Ishikawa (cell line): ENCODE measurements at regions not wholly inside any gene's neighbourhood (a gene's known extent, or its start where the extent isn't known, plus 50 kb on each side); places are given as distances from the start of the nearest gene placed in this dataset.

ENCODE experiments used
- CEBPB ChIP-seq: IDR thresholded peaks from 2 replicates; pipeline ENCODE4 v1.6.1; 2012
- CREB1 ChIP-seq: IDR thresholded peaks from 2 replicates; pipeline ENCODE4 v1.6.1; 2012; ENCODE audit warnings: low read depth
- EGR1 ChIP-seq: IDR thresholded peaks from 2 replicates; pipeline ENCODE4 v1.6.1; 2012
- EP300 ChIP-seq: IDR thresholded peaks from 2 replicates; pipeline ENCODE4 v1.6.1; 2012; ENCODE audit warnings: borderline replicate concordance
- FOXM1 ChIP-seq: IDR thresholded peaks from 2 replicates; pipeline ENCODE4 v1.6.1; 2012; ENCODE audit warnings: low read depth, borderline replicate concordance
- MAX ChIP-seq: IDR thresholded peaks from 2 replicates; pipeline ENCODE4 v1.6.1; 2012
- NFIC ChIP-seq: IDR thresholded peaks from 2 replicates; pipeline ENCODE4 v1.6.1; 2012
- RAD21 ChIP-seq: IDR thresholded peaks from 2 replicates; pipeline ENCODE4 v1.6.1; 2012; ENCODE audit warnings: low read depth
- TAF1 ChIP-seq: IDR thresholded peaks from 2 replicates; pipeline ENCODE4 v1.6.1; 2012; ENCODE audit warnings: low read depth, mild to moderate bottlenecking
- TCF12 ChIP-seq: IDR thresholded peaks from 2 replicates; pipeline ENCODE4 v1.6.1; 2012; ENCODE audit warnings: low read depth
- TEAD4 ChIP-seq: IDR thresholded peaks from 2 replicates; pipeline ENCODE4 v1.6.1; 2012
- YY1 ChIP-seq: IDR thresholded peaks from 2 replicates; pipeline ENCODE4 v1.6.1; 2012; ENCODE audit warnings: low read depth
- ZBTB7A ChIP-seq: IDR thresholded peaks from 2 replicates; pipeline ENCODE4 v1.6.1; 2012; ENCODE audit warnings: low read depth
- TF ChIP-seq, protein P1 (sequence below): IDR thresholded peaks from 2 replicates; pipeline ENCODE4 v1.6.1; 2012
- TF ChIP-seq, protein P2 (sequence below): IDR thresholded peaks from 2 replicates; pipeline ENCODE4 v1.6.1; 2012; ENCODE audit warnings: low read depth, mild to moderate bottlenecking

DNA sequence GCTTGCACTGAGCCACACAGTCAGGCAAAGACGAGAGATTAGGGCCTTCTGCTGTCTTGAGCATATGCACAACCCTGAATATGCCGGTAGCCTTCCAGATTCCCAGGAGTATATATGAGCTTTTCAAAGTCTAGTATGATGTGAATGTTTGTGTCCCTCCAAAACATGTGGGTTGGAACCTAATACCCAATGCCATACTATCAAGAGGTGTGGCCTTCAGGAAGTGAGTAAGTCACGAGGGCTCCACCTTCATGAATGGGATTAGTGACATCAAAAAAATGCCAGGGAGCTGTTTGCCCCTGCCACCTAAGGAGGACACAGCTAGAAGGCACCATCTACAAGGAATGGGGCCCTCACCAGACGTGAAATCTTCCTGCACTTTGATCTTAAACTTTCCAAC is 105.2 kb downstream of the CH25H start:
- no peak for TF ChIP-seq TCF12
- TF ChIP-seq, protein P1, sequence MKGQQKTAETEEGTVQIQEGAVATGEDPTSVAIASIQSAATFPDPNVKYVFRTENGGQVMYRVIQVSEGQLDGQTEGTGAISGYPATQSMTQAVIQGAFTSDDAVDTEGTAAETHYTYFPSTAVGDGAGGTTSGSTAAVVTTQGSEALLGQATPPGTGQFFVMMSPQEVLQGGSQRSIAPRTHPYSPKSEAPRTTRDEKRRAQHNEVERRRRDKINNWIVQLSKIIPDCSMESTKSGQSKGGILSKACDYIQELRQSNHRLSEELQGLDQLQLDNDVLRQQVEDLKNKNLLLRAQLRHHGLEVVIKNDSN: peak; percentile 45; the same call in 1 of the 2 replicates

- no peak for TF ChIP-seq YY1
- TF ChIP-seq, protein P1: no peak
- no peak for TF ChIP-seq EGR1
- TF ChIP-seq TAF1: no peak
- TF ChIP-seq NFIC: no peak
- no peak for TF ChIP-seq MAX
Measured at GRCh38 chr10:89100680-89101079, 106.4 kb downstream of the CH25H start.

DNA sequence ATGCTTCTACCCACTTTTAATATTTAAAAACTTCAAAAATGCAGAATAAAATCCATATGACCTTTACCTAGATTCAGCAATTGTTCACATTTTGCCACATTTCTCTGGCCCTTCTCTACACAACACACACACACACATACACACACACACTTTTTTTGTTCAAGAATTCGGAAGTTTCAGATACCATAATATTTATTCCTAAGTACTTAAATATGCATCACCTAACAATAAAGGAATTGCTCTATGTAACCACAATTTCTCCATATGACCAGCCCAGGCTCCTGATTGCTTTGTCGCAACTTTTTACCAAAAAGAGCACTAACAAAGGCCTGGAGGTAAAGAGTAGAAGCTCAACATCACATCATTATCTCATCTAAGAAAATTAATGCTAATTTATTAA is 106.6 kb downstream of the FAS start:
- TF ChIP-seq EGR1 (no peak), CEBPB (no peak), TEAD4 (no peak), TCF12 (no peak), NFIC (no peak), EP300 (no peak), RAD21 (no peak), YY1 (no peak), MAX (no peak), FOXM1 (no peak)

DNA sequence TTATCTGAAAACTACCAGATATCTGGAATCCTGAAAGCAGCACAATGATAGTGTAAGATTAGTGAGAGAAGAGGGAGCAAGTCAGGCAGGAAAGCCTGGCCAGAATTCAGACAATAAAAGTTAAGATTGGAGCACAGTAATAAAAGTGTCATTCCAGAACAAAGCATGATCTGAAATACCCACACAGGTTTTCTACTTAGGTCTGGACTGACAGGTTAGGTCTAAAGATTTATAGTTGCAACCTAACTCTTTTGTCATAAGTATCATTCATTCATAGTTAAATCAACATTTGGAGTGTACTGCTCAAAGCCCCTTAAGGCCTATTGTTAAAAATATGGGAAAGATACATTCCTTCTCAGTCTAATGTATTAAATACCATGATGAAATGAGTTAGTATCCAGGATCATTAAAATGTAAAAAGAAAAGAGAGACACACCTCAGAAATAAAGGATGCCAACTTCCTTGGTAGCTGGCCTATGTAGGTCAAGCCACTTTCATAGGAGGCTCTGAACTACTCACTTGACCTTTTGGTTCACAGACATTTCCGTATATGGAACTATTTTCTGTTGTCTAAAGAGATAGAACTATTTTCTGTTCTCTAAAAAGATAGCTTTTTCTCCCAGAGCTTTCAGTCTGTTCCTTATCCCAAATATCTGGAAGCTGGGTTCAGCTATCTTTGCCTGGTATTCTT is 105.2 kb downstream of the FAS start:
- TF ChIP-seq, protein P1: no peak
- no peak for TF ChIP-seq EGR1
- TF ChIP-seq EP300: no peak
- TF ChIP-seq CEBPB: no peak
- no peak for TF ChIP-seq YY1
- no peak for TF ChIP-seq TAF1
- no peak for TF ChIP-seq NFIC

- TF ChIP-seq EGR1: no peak
- no peak for TF ChIP-seq TCF12
- TF ChIP-seq ZBTB7A: no peak
- TF ChIP-seq TEAD4: no peak
- TF ChIP-seq CEBPB: no peak
- no peak for TF ChIP-seq MAX
- no peak for TF ChIP-seq CREB1
- TF ChIP-seq NFIC: no peak
- TF ChIP-seq, protein P2, sequence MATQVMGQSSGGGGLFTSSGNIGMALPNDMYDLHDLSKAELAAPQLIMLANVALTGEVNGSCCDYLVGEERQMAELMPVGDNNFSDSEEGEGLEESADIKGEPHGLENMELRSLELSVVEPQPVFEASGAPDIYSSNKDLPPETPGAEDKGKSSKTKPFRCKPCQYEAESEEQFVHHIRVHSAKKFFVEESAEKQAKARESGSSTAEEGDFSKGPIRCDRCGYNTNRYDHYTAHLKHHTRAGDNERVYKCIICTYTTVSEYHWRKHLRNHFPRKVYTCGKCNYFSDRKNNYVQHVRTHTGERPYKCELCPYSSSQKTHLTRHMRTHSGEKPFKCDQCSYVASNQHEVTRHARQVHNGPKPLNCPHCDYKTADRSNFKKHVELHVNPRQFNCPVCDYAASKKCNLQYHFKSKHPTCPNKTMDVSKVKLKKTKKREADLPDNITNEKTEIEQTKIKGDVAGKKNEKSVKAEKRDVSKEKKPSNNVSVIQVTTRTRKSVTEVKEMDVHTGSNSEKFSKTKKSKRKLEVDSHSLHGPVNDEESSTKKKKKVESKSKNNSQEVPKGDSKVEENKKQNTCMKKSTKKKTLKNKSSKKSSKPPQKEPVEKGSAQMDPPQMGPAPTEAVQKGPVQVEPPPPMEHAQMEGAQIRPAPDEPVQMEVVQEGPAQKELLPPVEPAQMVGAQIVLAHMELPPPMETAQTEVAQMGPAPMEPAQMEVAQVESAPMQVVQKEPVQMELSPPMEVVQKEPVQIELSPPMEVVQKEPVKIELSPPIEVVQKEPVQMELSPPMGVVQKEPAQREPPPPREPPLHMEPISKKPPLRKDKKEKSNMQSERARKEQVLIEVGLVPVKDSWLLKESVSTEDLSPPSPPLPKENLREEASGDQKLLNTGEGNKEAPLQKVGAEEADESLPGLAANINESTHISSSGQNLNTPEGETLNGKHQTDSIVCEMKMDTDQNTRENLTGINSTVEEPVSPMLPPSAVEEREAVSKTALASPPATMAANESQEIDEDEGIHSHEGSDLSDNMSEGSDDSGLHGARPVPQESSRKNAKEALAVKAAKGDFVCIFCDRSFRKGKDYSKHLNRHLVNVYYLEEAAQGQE: no peak
- no peak for TF ChIP-seq RAD21
- TF ChIP-seq FOXM1: no peak
- no peak for TF ChIP-seq YY1
- TF ChIP-seq EP300: no peak
- no peak for TF ChIP-seq TAF1
- TF ChIP-seq, protein P1: no peak
Measured at GRCh38 chr10:89093728-89094127, 103.1 kb downstream of the FAS start.

- no peak for TF ChIP-seq RAD21
- no peak for TF ChIP-seq NFIC
- TF ChIP-seq FOXM1: no peak
- TF ChIP-seq TEAD4: no peak
- no peak for TF ChIP-seq TAF1
- no peak for TF ChIP-seq ZBTB7A
- no peak for TF ChIP-seq TCF12
Measured at GRCh38 chr10:89092981-89093380, 102.4 kb downstream of the FAS start.

GRCh38 chr10:89092439-89092838 is 101.8 kb downstream of the FAS start:
- TF ChIP-seq NFIC: no peak
- TF ChIP-seq FOXM1: no peak
- TF ChIP-seq MAX: no peak
- no peak for TF ChIP-seq CREB1
- TF ChIP-seq TCF12: no peak
- TF ChIP-seq ZBTB7A: no peak
- TF ChIP-seq TAF1: no peak
- TF ChIP-seq EGR1: no peak
- TF ChIP-seq, protein P1: no peak
- no peak for TF ChIP-seq EP300
- TF ChIP-seq YY1: no peak
